NB4 (cell line): ENCODE measurements at regions not wholly inside any gene's neighbourhood (a gene's known extent, or its start where the extent isn't known, plus 50 kb on each side); places are given as distances from the start of the nearest gene placed in this dataset.

Experiments used
- DNase-seq: peaks from one replicate; pipeline ENCODE4 v3.0.0; 2010; ENCODE audit warnings: low read depth
- H3K4me3 ChIP-seq: one replicate; pipeline ENCODE4 v1.5.1; 2011; ENCODE audit warnings: mild to moderate bottlenecking, low read depth, low read length, moderate library complexity
- CTCF ChIP-seq: IDR thresholded peaks from one replicate; pipeline ENCODE4 v1.5.1; 2012; ENCODE audit warnings: low read depth, low read length
- MYC ChIP-seq: IDR thresholded peaks from 2 replicates; pipeline ENCODE4 v1.6.1; 2011; ENCODE audit warnings: low read depth, low read length
- POLR2A ChIP-seq: IDR thresholded peaks from 2 replicates; pipeline ENCODE4 v1.6.1; 2011; ENCODE audit warnings: mild to moderate bottlenecking; ENCODE audit not compliant: insufficient read length; ENCODE audit errors: extremely low read depth
- TF ChIP-seq, protein P1 (sequence below): IDR thresholded peaks from 2 replicates; pipeline ENCODE4 v1.6.1; 2011; ENCODE audit warnings: low read depth, low read length

- H3K4me3 ChIP-seq = no peak overlapping the region
- no peak for DNase-seq
- TF ChIP-seq, protein P1, sequence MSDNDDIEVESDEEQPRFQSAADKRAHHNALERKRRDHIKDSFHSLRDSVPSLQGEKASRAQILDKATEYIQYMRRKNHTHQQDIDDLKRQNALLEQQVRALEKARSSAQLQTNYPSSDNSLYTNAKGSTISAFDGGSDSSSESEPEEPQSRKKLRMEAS = no peak
- TF ChIP-seq CTCF (no peak), POLR2A (no peak), MYC (no peak)
Observed at GRCh38 chr6:12661432-12662089, 55.0 kb upstream of the PHACTR1 start.
